GM20431 (cell line): ENCODE measurements at regions not wholly inside any gene's neighbourhood (a gene's known extent, or its start where the extent isn't known, plus 50 kb on each side); places are given as distances from the start of the nearest gene placed in this dataset.
"Not testable (repeated sequence)": the region's sequence is repeated elsewhere in the genome, so short reads cannot be mapped to it uniquely, and the experiment has no call there.

ENCODE experiments used
- in situ Hi-C: fragments of 300-500 bp; cut with MseI, MboI; formaldehyde crosslinking; loops from one replicate; pipeline ENCODE4 v1.15.0; 2020; ENCODE audit warnings: low sequenced_read_pairs; ENCODE audit not compliant: unreplicated experiment

DNA sequence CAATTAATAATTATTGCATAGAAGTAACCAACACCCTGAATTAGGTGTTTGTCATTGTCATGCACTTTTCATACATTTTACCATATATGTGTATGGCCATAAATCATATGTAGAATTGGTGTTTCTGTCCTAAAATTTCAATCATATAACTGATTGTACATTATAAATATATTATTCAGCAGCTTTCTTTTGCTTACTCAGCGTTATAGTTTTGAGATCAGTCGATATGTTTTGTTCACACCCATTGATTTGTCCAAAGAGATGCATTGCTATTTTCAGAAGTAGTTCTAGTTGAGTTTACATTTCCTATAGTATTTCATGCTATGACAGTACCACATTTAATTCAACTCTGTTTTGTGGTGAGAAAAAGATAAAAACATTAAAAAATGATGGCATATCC is 50.5 kb upstream of the PARP4 start:
- in situ Hi-C loops = no loop called here

DNA sequence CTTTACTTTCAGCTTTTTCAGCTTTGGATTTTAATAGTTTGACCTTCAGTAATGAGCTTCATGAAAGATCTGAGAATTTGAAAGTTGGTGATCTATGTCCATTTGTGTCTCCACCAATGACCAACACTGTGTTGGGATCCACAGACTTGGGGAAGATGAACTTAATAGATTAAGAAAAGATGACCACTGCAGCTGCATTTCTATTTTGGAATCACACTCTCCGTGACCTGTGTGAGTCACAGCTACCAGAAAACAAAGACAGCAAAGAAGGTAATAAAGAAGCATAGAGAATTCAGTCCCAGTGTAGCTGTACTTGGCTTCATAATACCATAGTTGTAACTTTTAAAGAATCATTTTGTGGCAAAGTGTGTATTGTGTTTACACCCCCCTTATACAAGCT is 51.4 kb upstream of the PARP4 start:
- in situ Hi-C loops = not testable (repeated sequence)

GRCh38 chr13:24564881-24565280 is 52.3 kb upstream of the PARP4 start:
- in situ Hi-C loops = no loop called here

- in situ Hi-C loops = not testable (repeated sequence)
These were observed 55.0 kb upstream of the PARP4 start for GRCh38 chr13:24567593-24567992.

DNA sequence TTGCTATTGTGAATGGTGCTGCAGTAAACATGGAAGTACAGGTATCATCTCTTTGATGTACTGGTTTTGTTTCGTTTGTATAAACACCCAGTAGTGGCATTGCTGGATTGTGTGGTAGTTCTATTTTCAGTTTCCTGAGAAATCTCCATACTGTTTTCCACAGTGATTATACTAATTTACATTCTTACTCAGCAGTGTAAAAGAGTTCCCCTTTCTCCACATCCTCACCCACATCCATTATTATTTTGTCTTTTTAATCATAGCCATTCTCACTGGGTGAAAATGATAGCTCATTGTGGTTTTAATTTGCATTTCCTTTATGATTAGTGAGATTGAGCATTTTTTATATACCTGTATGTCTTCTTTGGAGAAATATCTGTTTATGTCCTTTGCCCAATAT is 62.3 kb upstream of the PARP4 start:
- in situ Hi-C loops = loop anchor here (25.0 kb wide), 1 partner anchor 112 kb away; the partner anchor contains the start of gene ATP12A

- in situ Hi-C loops = loop anchor here (25.0 kb wide), 1 partner anchor 107 kb away; the partner anchor contains the start of gene ATP12A
These were observed 67.7 kb upstream of the PARP4 start for GRCh38 chr13:24580315-24580714.

GRCh38 chr13:24581578-24581977 is 69.0 kb upstream of the PARP4 start:
- in situ Hi-C loops = loop anchor here (25.0 kb wide), 1 partner anchor 106 kb away; the partner anchor contains the start of gene ATP12A

- in situ Hi-C loops = loop anchor here (25.0 kb wide), 1 partner anchor 96 kb away; the partner anchor contains the start of gene ATP12A
These were observed 79.1 kb upstream of the PARP4 start for GRCh38 chr13:24591697-24592096.

- in situ Hi-C loops = loop anchor here (25.0 kb wide), 1 partner anchor 89 kb away; the partner anchor contains the start of gene ATP12A
These were observed 82.1 kb upstream of the ATP12A start for GRCh38 chr13:24597906-24598670.

- in situ Hi-C loops = loop anchor here (25.0 kb wide), 1 partner anchor 88 kb away; the partner anchor contains the start of gene ATP12A
These were observed 81.0 kb upstream of the ATP12A start for GRCh38 chr13:24599019-24599791.

- in situ Hi-C loops = no loop called here
These were observed 74.3 kb upstream of the ATP12A start for GRCh38 chr13:24605923-24606372.

- in situ Hi-C loops = no loop called here
These were observed 73.6 kb upstream of the ATP12A start for GRCh38 chr13:24606486-24607170.

DNA sequence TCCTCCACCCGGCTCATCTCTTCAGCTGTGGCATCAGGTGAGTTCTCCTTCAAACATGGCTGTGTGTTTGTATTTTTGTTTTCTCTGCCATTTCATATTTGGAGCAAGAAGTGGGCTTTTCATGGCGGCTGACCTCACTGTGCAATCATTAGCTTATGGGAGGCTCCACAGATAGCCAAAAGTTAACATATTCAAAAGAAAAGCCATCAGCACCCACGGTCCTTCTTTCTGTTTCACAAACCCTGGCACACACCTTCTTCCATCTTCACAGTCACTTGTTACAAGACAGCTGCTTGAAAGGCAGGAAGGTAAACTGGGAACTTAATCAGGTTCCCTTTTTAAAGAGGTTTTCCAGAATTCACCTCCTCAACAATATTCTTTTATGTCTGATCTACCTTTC is 69.3 kb upstream of the ATP12A start:
- in situ Hi-C loops = no loop called here

DNA sequence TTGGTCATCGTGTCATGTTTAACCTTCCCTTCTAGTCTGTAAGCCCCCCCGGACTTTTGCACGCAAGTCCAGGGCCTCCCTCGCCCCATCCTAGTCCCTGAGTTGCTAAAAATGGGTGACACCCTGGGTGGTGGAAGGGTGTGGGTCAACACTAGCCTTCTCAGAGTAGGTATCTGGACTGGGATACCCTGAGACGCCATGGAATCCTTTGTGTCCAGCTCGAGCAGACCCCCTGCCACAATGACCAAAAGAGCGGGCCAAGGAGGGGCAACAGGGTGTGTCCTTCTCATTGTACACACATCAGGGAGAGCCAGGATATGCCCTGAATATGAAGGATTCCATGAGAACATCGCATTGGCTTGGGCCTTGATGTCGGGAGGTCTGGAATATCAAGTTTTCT is 67.5 kb upstream of the ATP12A start:
- in situ Hi-C loops = no loop called here

DNA sequence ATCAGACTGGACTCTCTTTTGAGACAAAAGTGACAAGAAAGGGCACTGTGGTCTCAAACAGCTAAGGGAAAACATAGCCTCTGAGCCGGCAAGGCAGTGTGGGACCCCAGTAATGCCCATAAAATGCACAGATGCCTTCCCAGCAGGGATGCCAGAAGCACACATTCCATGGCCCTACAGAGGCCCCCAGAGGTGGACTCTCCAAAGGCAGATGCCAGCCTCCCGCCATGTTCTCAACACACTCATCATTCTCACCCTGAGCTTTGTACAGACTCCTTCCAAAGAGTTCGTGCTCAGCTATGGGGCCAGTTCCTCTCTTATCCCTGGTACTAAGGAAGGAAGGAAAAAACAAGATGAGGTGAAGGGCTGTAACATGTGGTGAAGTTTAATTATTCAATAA is 67.1 kb upstream of the ATP12A start:
- in situ Hi-C loops = no loop called here

- in situ Hi-C loops = no loop called here
These were observed 66.5 kb upstream of the ATP12A start for GRCh38 chr13:24613755-24614154.

- in situ Hi-C loops = no loop called here
These were observed 65.7 kb upstream of the ATP12A start for GRCh38 chr13:24614306-24615080.

- in situ Hi-C loops = no loop called here
These were observed 65.1 kb upstream of the ATP12A start for GRCh38 chr13:24615114-24615513.

DNA sequence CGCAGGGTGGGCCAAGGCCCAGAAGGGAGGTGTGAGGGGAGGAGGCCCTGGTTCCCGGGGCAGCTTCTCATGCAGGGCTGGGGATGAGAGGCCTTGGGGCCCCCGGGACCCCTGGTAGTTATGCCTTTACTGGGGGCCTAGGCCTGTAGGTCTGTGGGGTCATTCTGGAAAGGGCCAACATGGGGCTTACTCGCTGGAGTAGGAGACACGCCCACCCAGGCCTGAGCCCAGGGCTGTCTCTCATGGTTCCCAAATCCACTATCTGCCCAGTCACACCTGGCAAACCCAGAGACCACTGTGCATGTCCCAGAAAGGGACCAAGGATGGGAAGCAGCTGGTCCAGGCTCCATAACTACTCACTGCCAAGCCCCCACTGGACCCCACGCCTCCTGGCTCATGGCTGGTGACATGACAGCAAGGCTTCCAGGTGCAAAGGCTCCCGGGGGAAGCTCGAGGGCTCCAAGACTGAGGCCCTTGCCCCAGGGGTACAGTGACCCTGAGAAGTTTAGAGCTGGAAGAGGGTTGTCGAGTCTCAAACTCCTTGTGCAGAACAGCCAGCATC is 64.2 kb upstream of the ATP12A start:
- in situ Hi-C loops = no loop called here
